Activated CD8-positive, alpha-beta T cell treated with anti-CD3 and anti-CD28 coated beads for 36 hours (primary cell): ENCODE measurements at regions not wholly inside any gene's neighbourhood (a gene's known extent, or its start where the extent isn't known, plus 50 kb on each side); places are given as distances from the start of the nearest gene placed in this dataset.

Source experiments
- ATAC-seq: fragments of 200-7000 bp; cut with Tn5 transposase; one replicate; pipeline ENCODE4 v1.10.0; 2021; ENCODE audit warnings: mild to moderate bottlenecking, moderate library complexity
- CTCF ChIA-PET: fragments of 350-600 bp; sonication (Branson Sonifier 250); formaldehyde crosslinking; loops from one replicate; lab custom pipeline; 2021; ENCODE audit warnings: antibody characterized with exemption; lab: Charles Lee
- POLR2A ChIA-PET: fragments of 350-600 bp; sonication (Branson Sonifier 250); formaldehyde crosslinking; loops from one replicate; lab custom pipeline; 2021; ENCODE audit warnings: antibody characterized with exemption; lab: Charles Lee
- DNase-seq: peaks from one replicate; pipeline ENCODE4 v3.0.0-alpha.2; 2020
- H3K27ac Mint-ChIP-seq: one replicate; pipeline ENCODE4 v1.8.0; 2021; ENCODE audit warnings: mild to moderate bottlenecking, mixed read lengths
- H3K27me3 Mint-ChIP-seq: one replicate; pipeline ENCODE4 v1.8.0; 2021; ENCODE audit warnings: mixed read lengths
- H3K36me3 Mint-ChIP-seq: one replicate; pipeline ENCODE4 v1.8.0; 2021; ENCODE audit warnings: low read depth, mixed read lengths
- H3K4me1 Mint-ChIP-seq: one replicate; pipeline ENCODE4 v1.8.0; 2021; ENCODE audit warnings: low read depth, mixed read lengths
- H3K4me3 Mint-ChIP-seq: one replicate; pipeline ENCODE4 v1.8.0; 2021; ENCODE audit warnings: mild to moderate bottlenecking, moderate library complexity, mixed read lengths
- H3K9me3 Mint-ChIP-seq: one replicate; pipeline ENCODE4 v1.8.0; 2021; ENCODE audit warnings: mixed read lengths
- intact Hi-C: fragments of 100-400 bp; cut with micrococcal nuclease; formaldehyde crosslinking; loops from one replicate; pipeline ENCODE4 v1.10.0; 2022
- TF ChIP-seq, protein P1 (sequence below): fragments of 200-600 bp; IDR thresholded peaks from one replicate; pipeline ENCODE4 v1.8.0; 2022; ENCODE audit warnings: antibody characterized with exemption, mild to moderate bottlenecking

GRCh38 chr10:6692856-6693255, 112.8 kb upstream of the PRKCQ start:
- Mint-ChIP-seq H3K4me3 (no peak overlapping the region), H3K9me3 (no peaks in the 10 kb centered on the region), H3K36me3 (no peaks in the 10 kb centered on the region), H3K4me1 (peaks cover 11% of the 10 kb centered on the region), H3K27ac (no peak overlapping the region), H3K27me3 (peaks cover 9% of the 10 kb centered on the region)
- no peak for DNase-seq
- CTCF ChIA-PET = no interaction called here
- TF ChIP-seq, protein P1, sequence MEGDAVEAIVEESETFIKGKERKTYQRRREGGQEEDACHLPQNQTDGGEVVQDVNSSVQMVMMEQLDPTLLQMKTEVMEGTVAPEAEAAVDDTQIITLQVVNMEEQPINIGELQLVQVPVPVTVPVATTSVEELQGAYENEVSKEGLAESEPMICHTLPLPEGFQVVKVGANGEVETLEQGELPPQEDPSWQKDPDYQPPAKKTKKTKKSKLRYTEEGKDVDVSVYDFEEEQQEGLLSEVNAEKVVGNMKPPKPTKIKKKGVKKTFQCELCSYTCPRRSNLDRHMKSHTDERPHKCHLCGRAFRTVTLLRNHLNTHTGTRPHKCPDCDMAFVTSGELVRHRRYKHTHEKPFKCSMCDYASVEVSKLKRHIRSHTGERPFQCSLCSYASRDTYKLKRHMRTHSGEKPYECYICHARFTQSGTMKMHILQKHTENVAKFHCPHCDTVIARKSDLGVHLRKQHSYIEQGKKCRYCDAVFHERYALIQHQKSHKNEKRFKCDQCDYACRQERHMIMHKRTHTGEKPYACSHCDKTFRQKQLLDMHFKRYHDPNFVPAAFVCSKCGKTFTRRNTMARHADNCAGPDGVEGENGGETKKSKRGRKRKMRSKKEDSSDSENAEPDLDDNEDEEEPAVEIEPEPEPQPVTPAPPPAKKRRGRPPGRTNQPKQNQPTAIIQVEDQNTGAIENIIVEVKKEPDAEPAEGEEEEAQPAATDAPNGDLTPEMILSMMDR = no peak
- POLR2A ChIA-PET = no interaction called here
- ATAC-seq = no peak
- intact Hi-C loops = no loop called here

DNA sequence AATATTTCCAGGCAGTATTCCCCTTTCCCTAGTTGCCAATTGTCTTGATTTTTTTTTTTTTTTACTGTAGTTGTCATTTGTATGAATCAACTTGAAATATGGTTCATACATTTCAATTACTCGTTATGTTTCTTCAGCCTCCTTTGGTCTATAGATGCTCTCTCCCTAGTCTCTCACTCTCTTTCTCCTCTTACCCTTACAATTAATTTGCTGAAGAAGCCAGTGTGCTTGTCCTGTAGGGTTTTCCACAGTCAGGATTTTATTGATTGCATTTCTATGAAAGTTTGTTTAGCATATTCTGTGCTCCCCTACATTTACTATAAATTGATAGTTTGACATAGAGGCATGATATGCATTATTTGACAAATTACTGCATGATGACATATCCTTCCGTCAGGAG, 112.0 kb upstream of the PRKCQ start:
- Mint-ChIP-seq H3K36me3 (no peaks in the 10 kb centered on the region), H3K27ac (no peak overlapping the region), H3K4me3 (no peak overlapping the region), H3K9me3 (no peaks in the 10 kb centered on the region), H3K4me1 (peaks cover 11% of the 10 kb centered on the region), H3K27me3 (peaks cover 9% of the 10 kb centered on the region)
- ChIA-PET POLR2A (interaction anchor here (0.9 kb wide), 1 partner anchor 43 kb away, joined by 3 read pairs; no protein-coding TSS in a partner anchor), CTCF (interaction anchor here (1.1 kb wide), 1 partner anchor 14 kb away, joined by 3 read pairs; no protein-coding TSS in a partner anchor)
- intact Hi-C loops = no loop called here
- ATAC-seq (no peak), DNase-seq (no peak)
- TF ChIP-seq, protein P1 = no peak

- TF ChIP-seq, protein P1 = no peak
- Mint-ChIP-seq H3K4me1 (no peaks in the 10 kb centered on the region), H3K4me3 (no peak overlapping the region), H3K36me3 (no peaks in the 10 kb centered on the region), H3K9me3 (no peaks in the 10 kb centered on the region), H3K27ac (no peak overlapping the region), H3K27me3 (peaks cover 9% of the 10 kb centered on the region)
- intact Hi-C loops = no loop called here
- CTCF ChIA-PET = interaction anchor here (2.1 kb wide), 1 partner anchor 11 kb away, joined by 14 read pairs; no protein-coding TSS in a partner anchor
- ATAC-seq (no peak), DNase-seq (no peak)
- POLR2A ChIA-PET = interaction anchor here (0.6 kb wide), 1 partner anchor 23 kb away, joined by 4 read pairs; no protein-coding TSS in a partner anchor
Measured at GRCh38 chr10:6689036-6689435, 109.0 kb upstream of the PRKCQ start.

- Mint-ChIP-seq H3K4me3 (no peak overlapping the region), H3K36me3 (no peaks in the 10 kb centered on the region), H3K9me3 (no peaks in the 10 kb centered on the region), H3K27ac (no peak overlapping the region), H3K27me3 (peaks cover 15% of the 10 kb centered on the region), H3K4me1 (peaks cover 4% of the 10 kb centered on the region)
- ChIA-PET CTCF (interaction anchor here (1.6 to 4.5 kb wide), 5 partner anchors 11 to 271 kb away, joined by 3 to 61 read pairs (median 9); no protein-coding TSS in a partner anchor), POLR2A (no interaction called here)
- ATAC-seq = no peak
- TF ChIP-seq, protein P1 = no peak
- intact Hi-C loops = no loop called here
- DNase-seq = no peak
Measured at GRCh38 chr10:6680735-6681134, 100.7 kb upstream of the PRKCQ start.

DNA sequence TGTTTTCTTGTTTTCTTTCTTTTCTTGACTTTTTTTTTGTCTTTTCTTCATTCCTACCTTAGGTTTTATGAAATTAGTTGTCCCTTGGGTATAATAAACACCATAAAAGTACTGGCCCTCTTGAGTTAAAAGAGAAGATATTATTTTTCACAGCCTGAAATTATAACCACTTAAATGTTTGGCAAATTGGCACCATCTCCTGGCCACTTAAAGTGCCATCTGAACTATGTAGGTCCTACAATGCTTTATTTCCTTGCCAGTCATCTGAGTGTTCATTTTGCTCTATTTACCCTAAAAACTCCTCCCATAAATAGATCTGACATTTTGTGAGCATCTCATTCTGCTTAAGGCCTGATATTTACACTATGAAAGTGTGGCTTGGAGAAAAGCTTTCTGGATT, 98.9 kb upstream of the PRKCQ start:
- H3K27me3 Mint-ChIP-seq = peaks cover 17% of the 10 kb centered on the region
- TF ChIP-seq, protein P1 = no peak
- CTCF ChIA-PET = interaction anchor here (0.6 to 4.5 kb wide), 49 partner anchors 9 to 473 kb away, joined by 3 to 61 read pairs (median 4); no protein-coding TSS in a partner anchor

More for the DNA sequence above, 98.9 kb upstream of the PRKCQ start:
- Mint-ChIP-seq H3K4me1 (peaks cover 4% of the 10 kb centered on the region), H3K4me3 (no peak overlapping the region), H3K9me3 (no peaks in the 10 kb centered on the region), H3K36me3 (no peaks in the 10 kb centered on the region), H3K27ac (no peak overlapping the region)
- POLR2A ChIA-PET = interaction anchor here (0.6 to 1.3 kb wide), 2 partner anchors 98 to 461 kb away, joined by 3 to 7 read pairs; no protein-coding TSS in a partner anchor
- intact Hi-C loops = no loop called here
- DNase-seq (no peak), ATAC-seq (no peak)
